Neural progenitor cell (in vitro differentiated cells): ENCODE measurements at regions not wholly inside any gene's neighbourhood (a gene's known extent, or its start where the extent isn't known, plus 50 kb on each side); places are given as distances from the start of the nearest gene placed in this dataset.
"Not testable (repeated sequence)": the region's sequence is repeated elsewhere in the genome, so short reads cannot be mapped to it uniquely, and the experiment has no call there.

Source experiments
- EZH2phosphoT487 ChIP-seq: fragments of 200-600 bp; sonication (generic); IDR thresholded peaks from 2 replicates; pipeline ENCODE4 v1.6.1; 2017; ENCODE audit warnings: antibody characterized with exemption
- TF ChIP-seq, protein P1 (sequence below): fragments of 200-600 bp; sonication (generic); IDR thresholded peaks from 2 replicates; pipeline ENCODE4 v1.5.1; 2017; ENCODE audit warnings: antibody characterized with exemption, mild to moderate bottlenecking

DNA sequence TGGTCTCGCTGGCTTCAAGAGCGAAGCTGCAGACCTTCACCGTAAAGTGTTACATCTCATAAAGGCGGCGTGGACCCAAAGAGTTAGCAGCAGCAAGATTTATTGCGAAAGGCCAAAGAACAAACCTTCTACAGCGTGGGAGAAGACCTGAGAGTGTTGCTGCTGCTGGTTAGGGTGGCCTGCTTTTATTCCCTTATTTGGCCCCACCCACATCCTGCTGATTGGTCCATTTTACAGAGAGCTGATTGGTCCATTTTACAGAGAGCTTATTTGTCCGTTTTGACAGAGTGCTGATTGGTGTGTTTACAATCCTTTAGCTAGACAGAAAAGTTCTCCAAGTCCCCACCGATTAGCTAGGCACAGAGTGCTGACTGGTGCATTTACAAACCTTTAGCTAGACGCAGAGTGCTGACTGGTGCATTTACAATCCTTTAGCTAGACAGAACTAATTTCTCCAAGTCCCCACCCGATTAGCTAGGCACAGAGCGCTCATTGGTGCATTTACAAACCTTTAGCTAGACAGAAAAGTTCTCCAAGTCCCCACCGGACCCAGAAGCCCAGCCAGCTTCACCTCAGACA lies 57.6 kb upstream of the SNAPC3 start:
- TF ChIP-seq, protein P1, sequence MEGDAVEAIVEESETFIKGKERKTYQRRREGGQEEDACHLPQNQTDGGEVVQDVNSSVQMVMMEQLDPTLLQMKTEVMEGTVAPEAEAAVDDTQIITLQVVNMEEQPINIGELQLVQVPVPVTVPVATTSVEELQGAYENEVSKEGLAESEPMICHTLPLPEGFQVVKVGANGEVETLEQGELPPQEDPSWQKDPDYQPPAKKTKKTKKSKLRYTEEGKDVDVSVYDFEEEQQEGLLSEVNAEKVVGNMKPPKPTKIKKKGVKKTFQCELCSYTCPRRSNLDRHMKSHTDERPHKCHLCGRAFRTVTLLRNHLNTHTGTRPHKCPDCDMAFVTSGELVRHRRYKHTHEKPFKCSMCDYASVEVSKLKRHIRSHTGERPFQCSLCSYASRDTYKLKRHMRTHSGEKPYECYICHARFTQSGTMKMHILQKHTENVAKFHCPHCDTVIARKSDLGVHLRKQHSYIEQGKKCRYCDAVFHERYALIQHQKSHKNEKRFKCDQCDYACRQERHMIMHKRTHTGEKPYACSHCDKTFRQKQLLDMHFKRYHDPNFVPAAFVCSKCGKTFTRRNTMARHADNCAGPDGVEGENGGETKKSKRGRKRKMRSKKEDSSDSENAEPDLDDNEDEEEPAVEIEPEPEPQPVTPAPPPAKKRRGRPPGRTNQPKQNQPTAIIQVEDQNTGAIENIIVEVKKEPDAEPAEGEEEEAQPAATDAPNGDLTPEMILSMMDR, result not testable (repeated sequence)
- not testable (repeated sequence) for TF ChIP-seq EZH2phosphoT487
